ENCODE measurements at regions not wholly inside any gene's neighbourhood (a gene's known extent, or its start where the extent isn't known, plus 50 kb on each side); places are given as distances from the start of the nearest gene placed in this dataset.

- no peak overlapping the region for H3K4me3 ChIP-seq (ENCODE audit: low read depth, low read length)
- DNase-seq (ENCODE audit: low read depth), result no peak
- TF ChIP-seq CTCF (conservative IDR thresholded peaks at IDR 0.05; ENCODE audit: low read depth, low read length), result no peak
Observed at GRCh38 chr3:34382859-34383258, 584.4 kb downstream of the PDCD6IP start.

GRCh38 chr3:34386309-34386708 lies 587.9 kb downstream of the PDCD6IP start:
- TF ChIP-seq CTCF (conservative IDR thresholded peaks at IDR 0.05; ENCODE audit: low read depth, low read length), result no peak
- no peak overlapping the region for H3K4me3 ChIP-seq (ENCODE audit: low read depth, low read length)
- DNase-seq (ENCODE audit: low read depth), result no peak

- no peak overlapping the region for H3K4me3 ChIP-seq (ENCODE audit: low read depth, low read length)
- no peak for TF ChIP-seq CTCF (conservative IDR thresholded peaks at IDR 0.05; ENCODE audit: low read depth, low read length)
- no peak for DNase-seq (ENCODE audit: low read depth)
Observed at GRCh38 chr3:34387826-34388564, 589.6 kb downstream of the PDCD6IP start.

GRCh38 chr3:34388830-34389229 lies 590.4 kb downstream of the PDCD6IP start:
- no peak for DNase-seq (ENCODE audit: low read depth)
- no peak for TF ChIP-seq CTCF (conservative IDR thresholded peaks at IDR 0.05; ENCODE audit: low read depth, low read length)
- no peak overlapping the region for H3K4me3 ChIP-seq (ENCODE audit: low read depth, low read length)

- DNase-seq (ENCODE audit: low read depth), result no peak
- no peak for TF ChIP-seq CTCF (conservative IDR thresholded peaks at IDR 0.05; ENCODE audit: low read depth, low read length)
- H3K4me3 ChIP-seq (ENCODE audit: low read depth, low read length), result no peak overlapping the region
Observed at GRCh38 chr3:34394978-34395748, 596.7 kb downstream of the PDCD6IP start.

- no peak for DNase-seq (ENCODE audit: low read depth)
- no peak overlapping the region for H3K4me3 ChIP-seq (ENCODE audit: low read depth, low read length)
- no peak for TF ChIP-seq CTCF (conservative IDR thresholded peaks at IDR 0.05; ENCODE audit: low read depth, low read length)
Observed at GRCh38 chr3:34396288-34396687, 597.9 kb downstream of the PDCD6IP start.

All from choroid plexus epithelial cell (primary cell).